Erythroblast (primary cell): ENCODE measurements at regions not wholly inside any gene's neighbourhood (a gene's known extent, or its start where the extent isn't known, plus 50 kb on each side); places are given as distances from the start of the nearest gene placed in this dataset.

Source experiments
- GATA1 ChIP-seq: IDR thresholded peaks from 2 replicates; pipeline ENCODE4 v1.6.1; 2011; ENCODE audit warnings: low read depth, mild to moderate bottlenecking, control low read depth, low read length, moderate library complexity
- POLR2A ChIP-seq: IDR thresholded peaks from 2 replicates; pipeline ENCODE4 v1.6.1; 2011; ENCODE audit warnings: mild to moderate bottlenecking, low read length

DNA sequence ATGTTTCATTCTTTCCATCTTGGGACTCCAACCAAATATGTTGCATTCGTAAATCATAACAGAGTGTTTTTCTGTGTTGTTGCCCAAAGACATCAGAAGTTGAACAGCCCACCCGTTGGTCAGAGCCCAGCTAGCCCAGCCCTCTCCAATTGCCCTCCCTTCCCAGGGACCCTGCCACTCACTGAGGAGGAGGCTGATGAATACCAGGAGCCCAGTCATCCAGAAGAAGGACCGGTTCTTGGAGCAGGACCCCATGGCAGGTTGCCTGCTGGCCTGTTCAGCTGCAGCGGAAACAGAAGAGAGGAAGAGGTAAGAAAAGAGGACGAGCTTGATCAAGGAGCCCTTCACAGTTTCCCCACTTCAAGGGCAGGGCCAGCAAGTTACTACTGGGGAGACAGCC, 172.2 kb upstream of the ETV3 start:
- TF ChIP-seq POLR2A = no peak
- TF ChIP-seq GATA1 = no peak
